Neural progenitor cell (in vitro differentiated cells): ENCODE measurements at regions not wholly inside any gene's neighbourhood (a gene's known extent, or its start where the extent isn't known, plus 50 kb on each side); places are given as distances from the start of the nearest gene placed in this dataset.
"Not testable (repeated sequence)": the region's sequence is repeated elsewhere in the genome, so short reads cannot be mapped to it uniquely, and the experiment has no call there.

Experiments
- DNase-seq: peaks from one replicate; pipeline ENCODE4 v3.0.0-alpha.2; 2016; ENCODE audit warnings: low spot score
- H2AFZ ChIP-seq: fragments of 200-600 bp; sonication (generic); replicated peaks from 2 replicates; pipeline ENCODE4 v1.6.1; 2016; ENCODE audit warnings: antibody characterized with exemption
- H3F3A ChIP-seq: fragments of 200-600 bp; sonication (generic); 2 replicates; pipeline ENCODE4 v1.6.1; 2016; ENCODE audit warnings: antibody characterized with exemption, low read depth
- H3K27ac ChIP-seq: fragments of 200-600 bp; sonication (generic); 2 replicates; pipeline ENCODE4 v1.5.1; 2016; ENCODE audit warnings: mild to moderate bottlenecking
- H3K27me3 ChIP-seq: fragments of 200-600 bp; sonication (generic); 2 replicates; pipeline ENCODE4 v1.6.1; 2016; ENCODE audit warnings: mild to moderate bottlenecking, moderate library complexity
- H3K36me3 ChIP-seq: fragments of 200-600 bp; sonication (generic); 2 replicates; pipeline ENCODE4 v1.5.1; 2016
- H3K4me1 ChIP-seq: fragments of 200-600 bp; sonication (generic); 2 replicates; pipeline ENCODE4 v1.6.1; 2016; ENCODE audit warnings: mixed run types
- H3K4me2 ChIP-seq: fragments of 200-600 bp; sonication (generic); 2 replicates; pipeline ENCODE4 v1.6.1; 2016
- H3K4me3 ChIP-seq: fragments of 200-600 bp; sonication (generic); 2 replicates; pipeline ENCODE4 v1.5.1; 2016
- H3K79me2 ChIP-seq: fragments of 200-600 bp; sonication (generic); 2 replicates; pipeline ENCODE4 v1.6.1; 2016; ENCODE audit warnings: low read depth
- H3K9ac ChIP-seq: fragments of 200-600 bp; sonication (generic); 2 replicates; pipeline ENCODE4 v1.6.1; 2016
- H3K9me3 ChIP-seq: fragments of 200-600 bp; sonication (generic); 2 replicates; pipeline ENCODE4 v1.5.1; 2016; ENCODE audit warnings: low read depth
- H4K20me1 ChIP-seq: fragments of 200-600 bp; sonication (generic); 2 replicates; pipeline ENCODE4 v1.6.1; 2016; ENCODE audit warnings: low read depth
- H3K27ac Mint-ChIP-seq: 3 replicates; pipeline ENCODE4 v1.8.0; 2021; ENCODE audit warnings: mixed read lengths
- H3K27me3 Mint-ChIP-seq: 2 replicates; pipeline ENCODE4 v1.8.0; 2022; ENCODE audit warnings: low read depth, mild to moderate bottlenecking, inconsistent platforms, moderate library complexity, mixed read lengths; ENCODE audit not compliant: insufficient read depth
- H3K36me3 Mint-ChIP-seq: 3 replicates; pipeline ENCODE4 v1.8.0; 2021; ENCODE audit warnings: mixed read lengths
- H3K4me1 Mint-ChIP-seq: 3 replicates; pipeline ENCODE4 v1.8.0; 2021; ENCODE audit warnings: mixed read lengths
- H3K4me3 Mint-ChIP-seq: 3 replicates; pipeline ENCODE4 v1.8.0; 2021; ENCODE audit warnings: mild to moderate bottlenecking, moderate library complexity, mixed read lengths
- H3K9me3 Mint-ChIP-seq: 3 replicates; pipeline ENCODE4 v1.8.0; 2020; ENCODE audit warnings: mixed read lengths
- CTCF ChIP-seq: fragments of 200-600 bp; sonication (generic); IDR thresholded peaks from 2 replicates; pipeline ENCODE4 v1.5.1; 2017; ENCODE audit warnings: antibody characterized with exemption, mild to moderate bottlenecking
- EZH2 ChIP-seq: fragments of 200-600 bp; sonication (generic); IDR thresholded peaks from 2 replicates; pipeline ENCODE4 v1.6.1; 2017; ENCODE audit warnings: antibody characterized with exemption, mild to moderate bottlenecking, moderate library complexity
- EZH2phosphoT487 ChIP-seq: fragments of 200-600 bp; sonication (generic); IDR thresholded peaks from 2 replicates; pipeline ENCODE4 v1.6.1; 2017; ENCODE audit warnings: antibody characterized with exemption

- Mint-ChIP-seq H3K9me3 (no peaks in the 10 kb centered on the region), H3K36me3 (no peaks in the 10 kb centered on the region), H3K4me3 (no peak overlapping the region), H3K4me1 (no peaks in the 10 kb centered on the region), H3K27me3 (no peaks in the 10 kb centered on the region), H3K27ac (no peak overlapping the region)
- no peaks in the 10 kb centered on the region for H3K27me3 ChIP-seq
- no peak overlapping the region for H3K27ac ChIP-seq
- H3K9ac ChIP-seq: no peak overlapping the region
- DNase-seq: no peak
- H4K20me1 ChIP-seq: no peaks in the 10 kb centered on the region
- H3K4me1 ChIP-seq: no peaks in the 10 kb centered on the region
- no peaks in the 10 kb centered on the region for H3F3A ChIP-seq
- H3K4me3 ChIP-seq: no peak overlapping the region
- no peaks in the 10 kb centered on the region for H3K79me2 ChIP-seq
- no peaks in the 10 kb centered on the region for H3K9me3 ChIP-seq
- no peak overlapping the region for H2AFZ ChIP-seq
- H3K36me3 ChIP-seq: no peaks in the 10 kb centered on the region
- no peak overlapping the region for H3K4me2 ChIP-seq
- TF ChIP-seq EZH2phosphoT487: no peak
Measured at GRCh38 chr2:193843675-193844074, 1648.9 kb upstream of the TMEFF2 start.

- H3K27ac ChIP-seq: no peak overlapping the region
- Mint-ChIP-seq H3K36me3 (no peaks in the 10 kb centered on the region), H3K27ac (no peak overlapping the region), H3K9me3 (no peaks in the 10 kb centered on the region), H3K4me3 (no peak overlapping the region), H3K4me1 (no peaks in the 10 kb centered on the region), H3K27me3 (no peaks in the 10 kb centered on the region)
- TF ChIP-seq EZH2: no peak
- TF ChIP-seq EZH2phosphoT487: no peak
- no peaks in the 10 kb centered on the region for H3K27me3 ChIP-seq
- no peaks in the 10 kb centered on the region for H3K9me3 ChIP-seq
- no peak for DNase-seq
- no peaks in the 10 kb centered on the region for H3K4me1 ChIP-seq
- H3K36me3 ChIP-seq: no peaks in the 10 kb centered on the region
- H3K79me2 ChIP-seq: no peaks in the 10 kb centered on the region
- H2AFZ ChIP-seq: no peak overlapping the region
- H3K4me3 ChIP-seq: no peak overlapping the region
- H4K20me1 ChIP-seq: no peaks in the 10 kb centered on the region
- H3F3A ChIP-seq: no peaks in the 10 kb centered on the region
- no peak overlapping the region for H3K4me2 ChIP-seq
- no peak overlapping the region for H3K9ac ChIP-seq
Measured at GRCh38 chr2:193841384-193842150, 1646.8 kb upstream of the TMEFF2 start.

GRCh38 chr2:193837111-193837738 lies 1642.5 kb upstream of the TMEFF2 start:
- no peak overlapping the region for H3K27ac ChIP-seq
- H3K4me3 ChIP-seq: no peak overlapping the region
- H3K36me3 Mint-ChIP-seq: no peaks in the 10 kb centered on the region
- H3K4me2 ChIP-seq: no peak overlapping the region
- H3K9me3 ChIP-seq: no peaks in the 10 kb centered on the region
- peaks cover 5% of the 10 kb centered on the region for H3K9me3 Mint-ChIP-seq
- no peak overlapping the region for H3K27ac Mint-ChIP-seq
- no peaks in the 10 kb centered on the region for H3K79me2 ChIP-seq
- TF ChIP-seq CTCF: no peak
- TF ChIP-seq EZH2phosphoT487: no peak
- no peak for TF ChIP-seq EZH2
- H2AFZ ChIP-seq: no peak overlapping the region
- H3K4me1 Mint-ChIP-seq: no peaks in the 10 kb centered on the region
- H3K36me3 ChIP-seq: no peaks in the 10 kb centered on the region
- no peaks in the 10 kb centered on the region for H3K27me3 Mint-ChIP-seq
- no peaks in the 10 kb centered on the region for H4K20me1 ChIP-seq
- H3K4me3 Mint-ChIP-seq: no peak overlapping the region
- H3F3A ChIP-seq: no peaks in the 10 kb centered on the region
- H3K27me3 ChIP-seq: no peaks in the 10 kb centered on the region
- no peaks in the 10 kb centered on the region for H3K4me1 ChIP-seq
- H3K9ac ChIP-seq: no peak overlapping the region
- DNase-seq: no peak

- not testable (repeated sequence) for H3K9ac ChIP-seq, H3K9me3 Mint-ChIP-seq, H3F3A ChIP-seq, H3K4me1 ChIP-seq, H3K4me3 ChIP-seq, H3K4me1 Mint-ChIP-seq, H3K27me3 ChIP-seq, H2AFZ ChIP-seq, H3K36me3 Mint-ChIP-seq, H3K9me3 ChIP-seq, H3K27me3 Mint-ChIP-seq, H3K4me3 Mint-ChIP-seq, H3K27ac Mint-ChIP-seq, H3K27ac ChIP-seq, H3K36me3 ChIP-seq, H3K79me2 ChIP-seq, DNase-seq, H4K20me1 ChIP-seq, H3K4me2 ChIP-seq
Measured at GRCh38 chr2:193836424-193837006, 1641.8 kb upstream of the TMEFF2 start.

- not testable (repeated sequence) for H3F3A ChIP-seq, H3K27me3 Mint-ChIP-seq, H3K27me3 ChIP-seq, H3K4me2 ChIP-seq, H4K20me1 ChIP-seq, H3K36me3 ChIP-seq, H3K4me3 ChIP-seq, H3K79me2 ChIP-seq, H3K9me3 Mint-ChIP-seq, H2AFZ ChIP-seq, H3K27ac ChIP-seq, H3K36me3 Mint-ChIP-seq, H3K4me1 ChIP-seq, H3K9me3 ChIP-seq, H3K9ac ChIP-seq, H3K4me3 Mint-ChIP-seq, H3K4me1 Mint-ChIP-seq, H3K27ac Mint-ChIP-seq, DNase-seq
Measured at GRCh38 chr2:193833895-193834294, 1639.2 kb upstream of the TMEFF2 start.
